Hematopoietic multipotent progenitor cell treated with erythropoietin and hydrocortisone succinate and interleukin-3 and kit ligand, for 4 days (in vitro differentiated cells): ENCODE measurements at regions not wholly inside any gene's neighbourhood (a gene's known extent, or its start where the extent isn't known, plus 50 kb on each side); places are given as distances from the start of the nearest gene placed in this dataset.
"Not testable (repeated sequence)": the region's sequence is repeated elsewhere in the genome, so short reads cannot be mapped to it uniquely, and the experiment has no call there.

ENCODE experiments used
- DNase-seq: peaks from one replicate; pipeline ENCODE4 v3.0.0-alpha.2; 2015

DNA sequence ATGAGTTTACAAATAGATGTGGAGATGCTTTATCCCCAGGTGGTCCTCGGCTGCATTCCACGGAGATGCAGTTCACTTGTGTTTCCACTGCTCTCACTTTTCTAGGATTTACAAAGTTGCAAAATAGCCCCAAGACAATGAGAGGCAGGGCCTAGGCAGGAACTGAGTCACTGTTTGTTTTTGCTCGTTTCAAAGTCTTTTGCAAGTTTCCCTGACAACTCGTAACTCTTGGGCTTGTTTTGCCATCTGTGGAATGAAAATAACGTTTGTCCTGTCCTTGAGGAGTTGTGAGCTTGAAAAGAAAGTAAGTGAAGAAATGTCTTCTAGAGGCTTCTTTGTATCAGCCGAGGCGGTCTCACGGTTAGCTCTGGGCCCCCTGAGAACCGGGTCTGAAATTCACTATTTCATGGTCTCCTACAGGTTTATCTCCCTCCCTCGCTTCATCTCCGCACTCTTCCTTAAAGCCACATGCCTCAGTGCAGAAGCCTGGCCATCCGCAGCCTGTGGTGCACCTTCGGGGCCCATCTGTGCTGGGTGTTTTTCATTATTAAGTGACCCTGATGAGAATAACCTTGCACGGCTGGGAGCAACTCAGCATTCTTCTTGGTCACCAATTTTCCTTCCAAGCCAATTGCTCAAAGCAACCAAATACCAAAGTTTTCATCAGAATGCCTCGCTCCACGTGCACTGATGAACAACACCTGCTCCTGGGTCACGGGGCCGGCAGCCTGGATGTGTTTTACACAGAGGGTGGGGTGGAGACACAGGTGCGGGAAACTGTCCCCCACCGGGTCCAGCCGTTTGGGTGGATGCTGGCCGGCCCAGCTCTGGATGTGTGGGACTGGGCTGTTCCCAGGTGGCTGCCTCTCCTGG is 172.4 kb downstream of the LAT start:
- peak; percentile 79 for DNase-seq

DNA sequence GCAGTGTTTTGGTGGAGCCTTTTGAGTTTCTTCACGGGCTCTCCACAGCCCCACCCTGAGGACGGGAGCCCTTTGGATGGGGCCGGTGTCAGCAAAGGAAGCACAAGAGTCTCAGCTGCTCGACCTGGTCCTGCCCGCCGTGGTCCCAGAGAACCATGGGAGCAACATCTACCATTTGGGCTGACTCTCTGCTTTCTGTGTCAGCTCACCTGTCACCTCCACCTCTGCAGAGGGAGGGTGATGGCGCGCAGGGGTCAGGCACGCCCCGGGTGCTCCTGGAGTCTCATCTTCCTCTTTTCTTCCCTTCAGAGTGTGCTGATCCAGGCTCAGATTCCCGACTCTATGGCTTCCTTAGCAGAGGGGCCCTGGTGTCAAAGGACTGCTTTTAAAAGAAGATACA is 171.7 kb downstream of the LAT start:
- no peak for DNase-seq

DNA sequence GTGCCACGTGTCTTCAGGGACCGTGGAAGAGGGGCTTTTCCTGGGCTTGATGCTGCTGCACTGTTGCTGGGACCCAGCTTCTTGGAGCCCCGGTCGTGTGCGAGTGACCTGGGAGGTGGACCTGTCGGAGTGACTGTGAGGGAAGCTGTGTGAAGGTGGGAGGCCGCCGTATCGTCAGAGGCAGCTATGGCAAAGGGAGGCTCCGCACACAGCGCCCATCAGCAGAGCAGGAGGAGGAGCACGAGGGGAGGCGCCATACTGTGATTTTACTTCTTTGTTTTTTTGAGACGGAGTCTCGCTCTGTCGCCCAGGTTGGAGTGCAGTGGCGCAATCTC is 171.0 kb downstream of the LAT start:
- DNase-seq = not testable (repeated sequence)

DNA sequence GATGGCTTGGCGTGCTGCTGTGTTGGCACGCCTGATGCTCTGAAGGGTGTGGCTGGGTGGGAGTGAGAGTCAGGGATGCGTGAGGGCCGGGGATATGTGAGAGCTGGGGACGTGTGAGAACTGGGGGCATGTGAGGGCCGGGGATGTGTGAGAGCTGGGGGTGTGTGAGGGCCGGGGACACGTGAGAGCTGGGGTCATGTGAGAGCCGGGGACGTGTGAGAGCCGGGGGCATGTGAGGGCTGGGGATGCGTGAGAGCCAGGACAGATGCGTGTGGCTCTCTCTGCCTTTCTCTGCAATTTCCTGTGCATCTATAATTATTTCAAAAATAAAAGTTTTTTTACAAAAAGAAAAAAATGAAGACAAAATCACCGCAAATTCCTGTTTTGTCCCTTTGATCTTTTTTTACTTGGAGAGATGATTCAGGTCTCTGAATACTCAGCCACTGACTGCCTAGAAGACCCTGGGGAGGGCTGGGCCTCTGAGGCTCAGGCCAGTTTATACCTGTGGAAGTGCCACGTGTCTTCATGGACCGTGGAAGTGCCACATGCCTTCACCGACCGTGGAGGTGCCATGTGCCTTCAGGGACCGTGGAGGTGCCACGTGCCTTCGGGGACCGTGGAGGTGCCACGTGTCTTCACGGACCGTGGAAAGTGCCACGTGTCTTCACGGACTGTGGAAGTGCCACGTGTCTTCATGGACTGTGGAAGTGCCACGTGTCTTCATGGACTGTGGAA is 170.4 kb downstream of the LAT start:
- not testable (repeated sequence) for DNase-seq

DNA sequence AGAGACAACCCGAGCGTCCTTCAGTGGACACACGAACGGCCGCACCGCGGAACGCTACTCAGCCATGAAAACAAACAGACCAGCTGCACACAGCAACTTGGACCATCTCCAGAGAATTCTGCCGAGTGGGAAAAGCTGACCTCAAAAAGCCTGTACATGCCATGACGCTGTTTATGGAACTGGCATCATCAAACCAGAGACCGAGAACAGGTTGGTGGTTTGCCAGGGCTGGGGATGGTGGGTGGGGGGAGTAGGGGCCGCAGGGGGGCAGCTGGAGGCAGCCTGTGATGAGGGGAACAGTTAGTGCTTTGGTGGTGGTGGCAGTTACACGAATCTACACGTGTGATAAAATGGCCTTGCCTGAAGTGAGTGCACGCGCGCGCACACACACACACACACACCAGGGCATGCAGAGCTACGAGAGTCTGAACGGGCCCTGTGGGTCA is 169.8 kb downstream of the LAT start:
- DNase-seq = no peak

DNA sequence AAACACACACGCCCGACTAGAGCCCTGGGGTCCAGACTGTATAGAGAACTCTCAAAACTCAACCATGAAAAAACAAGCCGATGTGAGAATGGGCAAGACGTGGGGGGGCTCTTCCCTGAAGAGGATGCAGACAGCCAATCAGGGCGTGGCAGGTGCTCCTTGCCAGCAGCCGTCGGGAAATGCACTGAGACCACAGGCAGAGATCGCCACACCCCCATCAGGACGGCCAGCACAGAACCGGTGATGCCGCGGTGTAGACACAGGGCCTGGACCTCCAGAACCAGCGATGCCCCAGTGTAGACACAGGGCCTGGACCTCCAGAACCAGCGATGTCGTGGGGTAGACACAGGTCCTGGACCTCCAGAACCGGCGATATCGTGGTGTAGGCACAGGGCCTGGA is 169.2 kb downstream of the LAT start:
- DNase-seq = peak; percentile 47

DNA sequence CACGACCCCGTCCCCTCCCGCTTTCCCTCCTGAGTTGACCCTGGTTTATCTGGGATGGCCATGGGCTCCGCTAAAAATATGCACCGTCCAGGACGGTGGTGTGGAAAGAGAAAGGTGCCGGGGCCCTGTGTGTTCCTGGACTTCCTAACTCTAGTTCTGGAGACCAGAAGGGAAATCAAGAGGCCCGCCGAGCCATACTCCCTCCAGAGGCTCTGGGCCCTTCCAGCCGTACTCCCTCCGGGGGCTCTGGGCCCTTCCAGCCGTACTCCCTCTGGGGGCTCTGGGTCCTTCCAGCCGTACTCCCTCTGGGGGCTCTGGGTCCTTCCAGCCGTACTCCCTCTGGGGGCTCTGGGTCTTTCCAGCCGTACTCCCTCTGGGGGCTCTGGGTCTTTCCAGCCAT is 168.5 kb downstream of the LAT start:
- not testable (repeated sequence) for DNase-seq

DNA sequence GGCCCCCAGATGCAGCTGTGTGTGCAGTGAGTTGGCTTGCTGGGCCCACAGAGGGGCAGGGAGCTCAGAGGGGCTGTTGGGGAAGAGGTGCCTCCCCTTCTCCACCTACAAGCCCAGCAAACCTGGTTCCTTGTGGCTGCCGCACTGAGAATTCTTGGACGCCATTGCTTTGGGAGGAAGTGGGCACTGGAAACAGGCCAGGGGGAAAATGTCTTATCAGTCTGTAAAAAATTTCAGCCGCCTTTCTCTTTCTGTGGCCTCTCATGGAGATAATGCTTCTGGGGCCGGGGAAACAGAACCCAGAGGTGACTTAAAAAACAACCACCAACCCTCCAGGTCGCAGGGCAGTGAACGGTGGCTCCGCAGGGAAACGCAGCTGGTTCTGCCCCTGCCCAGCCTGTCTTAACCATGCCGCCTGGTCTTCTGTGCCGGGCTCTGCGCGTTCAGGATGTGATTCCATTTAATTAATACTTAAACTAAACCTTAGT is 167.7 kb downstream of the LAT start:
- DNase-seq = peak; percentile 95

DNA sequence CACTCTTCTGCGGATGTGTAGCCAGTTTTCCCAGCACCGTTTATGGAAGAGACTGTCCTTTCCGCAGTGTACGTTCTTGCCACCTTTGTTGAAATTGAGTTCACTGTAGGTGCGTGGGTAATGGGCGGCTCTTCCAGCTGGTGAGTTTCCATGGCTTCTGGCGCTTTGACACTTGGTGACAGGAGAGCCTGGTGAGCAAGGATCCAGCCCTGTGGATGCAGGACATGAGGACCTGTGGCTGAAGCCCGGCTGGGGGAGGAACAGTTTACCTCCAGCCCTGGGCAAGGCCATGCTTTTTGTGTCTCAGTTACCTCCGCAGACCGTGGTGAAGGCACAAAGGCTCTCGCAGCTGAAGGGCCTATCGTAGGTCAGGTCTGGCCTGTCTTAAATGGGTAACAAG is 166.5 kb downstream of the LAT start:
- no peak for DNase-seq

DNA sequence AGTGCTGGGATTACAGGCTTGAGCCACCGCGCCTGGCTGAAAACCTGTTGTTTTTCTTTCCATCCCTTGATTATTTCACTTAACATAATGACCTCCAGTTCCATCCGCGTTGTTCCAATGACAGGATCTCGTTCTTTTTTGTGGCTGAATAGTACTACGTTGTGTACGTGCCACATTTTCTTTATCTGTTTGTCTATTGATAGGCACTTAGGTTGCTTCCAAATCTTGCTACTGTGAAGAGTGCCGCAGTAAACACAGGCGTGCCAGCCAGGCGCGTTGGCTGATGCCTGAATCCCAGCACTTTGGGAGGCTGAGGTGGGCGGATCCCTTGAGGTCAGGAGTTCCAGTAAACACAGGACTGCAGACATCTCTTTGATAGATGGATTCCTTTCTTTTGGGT is 165.1 kb downstream of the LAT start:
- not testable (repeated sequence) for DNase-seq

DNA sequence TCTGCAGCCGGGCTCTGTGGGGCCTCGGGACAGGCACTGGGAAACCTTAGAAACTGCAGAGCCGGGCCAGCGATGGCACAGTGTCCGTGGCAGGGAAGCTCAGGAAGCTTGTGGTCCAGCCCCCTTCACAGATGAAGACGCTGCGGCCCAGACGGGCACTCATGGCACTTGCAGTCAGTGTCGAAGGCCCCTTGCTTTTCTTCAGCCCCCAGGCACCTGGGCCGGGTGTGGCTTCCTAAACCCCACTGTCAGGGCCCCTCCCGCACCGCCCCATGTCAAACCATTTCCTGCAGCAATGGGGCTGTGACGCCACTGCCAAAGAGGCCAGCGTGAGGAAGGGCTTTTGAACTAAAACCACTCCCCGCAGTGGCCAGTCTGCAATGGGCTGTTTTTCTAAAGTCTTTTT is 164.0 kb downstream of the LAT start:
- peak; percentile 66 for DNase-seq

DNA sequence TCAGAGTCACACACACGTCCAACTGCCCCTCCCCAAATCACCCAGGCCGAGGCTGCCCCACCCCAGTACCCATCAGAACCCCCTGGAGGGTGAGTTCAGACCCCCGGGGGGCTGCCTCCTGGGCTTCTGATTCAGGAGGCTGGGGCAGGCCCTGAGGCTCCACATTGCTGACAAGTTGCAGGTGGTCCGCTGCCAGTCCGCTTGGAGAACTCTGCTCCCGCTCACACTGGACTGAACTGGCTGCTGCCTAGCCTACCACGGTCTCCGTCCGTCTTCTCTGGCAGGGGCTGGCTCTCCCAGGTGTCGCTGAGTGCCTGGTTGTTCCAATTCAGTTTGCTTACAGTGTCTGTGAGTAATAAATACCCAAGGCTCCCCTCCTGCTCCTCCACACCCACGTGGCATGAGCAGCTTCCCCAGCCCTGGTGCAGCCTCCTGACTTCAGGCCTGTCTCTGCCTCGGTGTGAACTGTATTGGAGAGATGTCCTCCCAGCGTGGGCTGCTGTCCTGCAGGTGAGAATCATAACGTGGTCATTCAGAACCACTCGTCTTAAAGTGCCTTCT is 163.4 kb downstream of the LAT start:
- DNase-seq = no peak

DNA sequence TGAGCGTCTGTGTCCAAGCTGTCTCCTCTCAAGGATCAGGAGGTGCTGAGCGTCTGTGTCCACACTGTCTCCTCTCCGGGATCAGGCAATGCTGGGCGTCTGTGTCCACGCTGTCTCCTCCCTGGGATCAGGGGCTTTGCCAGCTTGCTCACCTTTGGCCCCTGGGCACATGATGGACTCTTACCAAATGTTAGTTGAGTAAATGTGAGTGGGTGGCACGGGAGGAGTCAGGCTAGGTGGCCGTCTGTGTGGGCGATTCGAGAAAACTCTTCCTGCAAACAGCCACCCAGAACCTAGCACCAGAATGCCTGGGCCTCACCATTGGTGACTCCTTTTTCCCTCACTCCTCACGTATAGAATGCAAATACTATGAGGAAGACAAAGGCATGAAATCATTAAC is 162.9 kb downstream of the LAT start:
- DNase-seq = not testable (repeated sequence)

DNA sequence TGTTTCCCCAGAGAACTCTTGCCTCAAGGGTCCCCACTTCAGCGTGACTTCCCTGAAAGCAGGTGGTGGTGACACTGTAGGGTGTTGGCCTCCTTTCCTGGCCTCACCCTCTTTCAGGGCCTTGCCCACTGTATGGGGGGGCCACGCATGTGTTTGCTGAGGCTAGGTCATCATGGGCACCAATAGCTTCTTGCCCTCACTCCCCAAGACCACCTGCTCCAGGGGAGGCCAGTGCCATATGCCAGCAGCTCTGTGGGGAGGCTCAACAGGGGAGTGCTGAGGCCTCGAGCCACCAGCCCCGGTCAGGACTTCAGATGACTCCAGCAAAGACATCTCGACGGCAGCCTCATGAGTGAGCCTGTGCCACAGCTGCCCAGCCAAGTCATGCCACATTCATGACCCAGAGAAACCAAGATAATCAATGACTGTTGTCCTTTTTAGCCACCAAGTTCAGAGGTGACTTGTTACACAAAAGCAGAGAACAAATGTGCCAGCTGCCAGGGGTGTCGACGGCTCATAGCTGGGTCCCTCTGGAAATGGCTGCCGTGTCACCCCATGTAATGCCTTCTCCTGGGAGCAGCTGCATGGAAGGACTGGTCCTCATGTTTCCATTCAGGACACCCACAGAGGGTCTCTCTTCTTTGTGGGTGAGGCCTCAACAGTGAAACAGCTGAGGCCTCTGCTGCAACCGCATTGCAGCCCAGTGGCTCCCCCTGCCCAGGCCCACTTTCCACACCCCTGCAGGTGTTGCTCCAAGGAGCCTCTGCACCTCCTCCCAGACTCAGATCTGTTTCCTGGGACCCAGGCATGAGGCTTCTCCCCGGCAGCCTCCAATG is 162.2 kb downstream of the LAT start:
- DNase-seq = not testable (repeated sequence)

DNA sequence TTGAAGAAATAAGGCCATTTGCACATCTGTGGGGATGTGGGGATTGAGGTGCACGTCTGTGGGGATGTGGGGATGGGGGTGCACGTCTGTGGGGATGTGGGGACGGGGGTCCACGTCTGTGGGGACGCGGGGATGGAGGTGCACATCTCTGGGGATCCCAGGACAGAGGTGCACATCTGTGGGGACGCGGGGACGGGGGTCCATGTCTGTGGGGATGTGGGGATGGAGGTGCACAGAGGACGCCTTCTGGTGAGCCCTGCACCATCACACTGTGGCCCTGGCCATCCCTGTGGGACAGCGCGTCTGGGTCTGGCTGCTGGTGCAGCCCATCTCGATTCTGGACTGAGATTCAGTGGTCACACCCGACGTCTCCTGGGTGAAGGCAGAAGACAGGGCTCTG is 161.4 kb downstream of the LAT start:
- DNase-seq = no peak

DNA sequence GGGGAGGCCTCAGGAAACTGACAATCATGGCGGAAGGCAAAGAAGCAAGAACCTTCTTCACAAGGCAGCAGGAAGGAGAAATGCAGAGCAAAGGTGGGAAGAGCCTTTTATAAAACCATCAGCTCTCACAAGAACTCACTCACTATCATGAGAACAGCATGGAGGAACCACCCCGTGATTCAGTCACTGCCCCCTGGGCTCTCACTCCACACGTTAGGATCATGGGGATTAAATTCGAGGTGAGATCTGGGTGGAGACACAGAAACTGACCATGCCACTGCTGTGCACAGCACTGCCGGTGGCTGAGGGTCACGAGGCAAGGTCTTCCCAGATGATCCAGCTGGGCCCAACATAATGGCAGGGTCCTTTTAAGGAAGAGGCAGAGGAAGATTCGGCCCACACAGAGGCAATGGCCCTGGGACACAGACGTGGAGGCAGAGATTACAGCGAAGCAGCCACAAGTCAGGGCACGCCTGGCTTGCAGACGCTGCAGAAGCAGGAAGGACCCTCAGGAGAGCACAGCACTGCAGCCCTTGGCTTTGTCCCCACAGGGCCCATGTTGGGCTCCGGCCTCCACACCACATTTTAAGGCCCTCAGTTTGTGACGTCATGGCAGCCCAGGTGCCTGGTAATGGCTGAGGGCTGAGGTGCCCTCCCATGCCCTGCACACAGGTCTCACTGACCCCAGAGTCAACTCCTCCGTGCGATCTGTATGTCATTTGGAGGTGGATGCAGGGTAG is 160.8 kb downstream of the LAT start:
- not testable (repeated sequence) for DNase-seq

DNA sequence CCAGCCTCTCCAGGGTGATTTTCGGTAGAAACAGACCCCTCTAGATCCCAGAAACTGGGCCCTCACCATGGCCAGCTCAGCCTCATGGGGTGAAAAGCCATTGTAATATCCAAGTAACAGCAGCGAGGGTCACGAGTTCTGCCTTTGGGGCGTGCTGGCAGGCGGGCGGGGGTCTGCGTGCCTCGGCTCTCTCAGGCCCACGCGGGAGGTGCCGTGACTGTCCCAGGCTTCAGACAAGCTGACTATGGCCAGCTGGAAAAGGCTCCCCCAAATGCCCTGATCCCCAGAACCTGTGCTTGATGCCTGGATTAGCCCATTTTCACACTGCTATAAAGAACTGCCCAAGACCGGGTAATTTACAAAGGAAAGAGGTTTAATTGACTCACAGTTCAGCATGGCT is 160.2 kb downstream of the LAT start:
- DNase-seq = not testable (repeated sequence)

DNA sequence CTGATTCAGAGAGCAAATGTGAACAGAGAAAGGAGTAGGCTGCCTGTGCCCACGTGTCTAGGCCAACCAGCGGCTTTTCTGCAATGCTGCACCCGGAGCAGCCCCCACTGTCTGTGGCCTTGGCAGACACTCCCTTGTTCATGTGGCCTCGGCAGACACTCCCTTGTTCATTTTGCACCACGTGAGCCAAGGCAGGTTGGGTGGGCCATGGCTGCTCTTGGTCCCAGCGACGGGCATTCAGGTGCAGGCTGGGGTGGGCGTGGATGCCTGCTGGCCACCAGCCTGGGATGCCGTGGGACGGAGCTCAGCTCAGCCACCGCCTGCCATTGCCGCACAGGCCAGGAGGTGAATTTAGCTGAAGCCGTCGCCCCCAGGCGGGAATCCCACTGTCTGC is 159.8 kb downstream of the LAT start:
- DNase-seq = not testable (repeated sequence)

DNA sequence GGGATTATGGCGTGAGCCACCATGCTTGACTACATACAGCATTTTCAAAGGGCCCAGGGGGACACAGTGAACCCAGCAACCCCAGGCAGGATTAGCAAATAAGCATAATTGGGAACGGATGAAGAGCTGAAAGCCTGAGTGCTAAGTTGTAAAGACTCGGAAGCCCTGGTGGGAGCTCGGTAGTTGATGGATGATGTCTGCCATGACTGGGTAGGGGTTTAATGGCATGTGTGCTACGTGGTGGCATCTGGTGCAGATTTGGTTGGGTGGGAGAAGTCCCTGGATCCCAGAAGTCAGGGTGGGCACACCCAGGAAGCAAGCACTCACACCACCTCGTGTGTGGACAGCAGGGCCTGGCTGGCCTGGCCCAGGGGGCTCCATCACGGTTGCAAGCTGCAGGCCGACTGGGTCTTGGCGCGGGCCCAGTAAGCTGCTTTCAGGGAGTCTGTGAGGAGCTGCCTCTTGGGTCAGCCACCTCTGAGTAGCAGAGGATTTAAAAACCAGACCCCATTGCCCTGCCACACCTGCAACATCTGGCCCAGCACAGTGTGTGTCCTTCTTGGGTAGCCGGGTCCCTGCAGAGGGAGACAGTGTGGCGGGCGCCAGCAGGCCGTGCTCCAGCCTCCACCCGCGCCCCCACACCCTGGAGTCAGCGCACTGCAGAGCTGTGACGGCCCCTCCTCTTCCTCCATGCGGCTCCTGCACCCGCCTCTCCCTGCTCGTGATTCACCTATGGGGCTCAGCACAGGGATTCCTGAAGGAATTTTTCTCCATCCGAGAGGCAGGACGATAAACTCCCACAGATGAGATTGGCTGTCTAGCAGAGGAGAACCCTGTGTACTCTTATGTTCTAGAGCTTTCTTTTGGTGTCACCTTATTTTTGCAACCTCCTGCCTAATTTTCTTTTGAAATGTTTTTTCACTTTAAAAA is 159.2 kb downstream of the LAT start:
- not testable (repeated sequence) for DNase-seq

DNA sequence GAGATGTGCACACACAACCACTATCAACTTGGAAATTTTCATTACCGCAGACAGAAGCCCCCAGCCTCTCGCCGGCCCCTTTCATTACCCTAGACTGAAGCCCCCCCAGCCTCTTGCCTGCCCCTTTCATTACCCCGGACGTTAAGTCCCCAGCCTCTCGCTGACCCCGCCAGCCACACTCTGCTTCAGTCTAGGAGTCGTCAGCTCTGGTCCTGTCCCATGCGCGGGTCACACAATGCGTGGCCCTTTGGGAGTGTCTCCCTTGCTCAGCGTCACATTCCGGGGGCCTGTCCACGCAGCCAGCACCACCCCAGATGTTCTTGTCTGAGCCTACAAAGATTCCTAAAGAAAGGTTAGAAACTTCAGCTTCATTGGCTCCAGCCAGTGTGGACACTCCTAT is 157.7 kb downstream of the LAT start:
- DNase-seq = not testable (repeated sequence)
